ENCODE measurements at regions not wholly inside any gene's neighbourhood (a gene's known extent, or its start where the extent isn't known, plus 50 kb on each side); places are given as distances from the start of the nearest gene placed in this dataset.
"Not testable (repeated sequence)": the region's sequence is repeated elsewhere in the genome, so short reads cannot be mapped to it uniquely, and the experiment has no call there.

GRCh38 chr10:60476451-60476850, 86.8 kb upstream of the ANK3 start:
- intact Hi-C loops (cut with DNase I): no loop called here
- 92 to 97% methylated on average over 2 of the region's 2 CpGs for WGBS, 2 donors
- no peak overlapping the region for H3K4me3 ChIP-seq (ENCODE audit: low read length in 2 of 2)
- H3K9me3 ChIP-seq (ENCODE audit: control insufficient read depth, low read length): no peaks in the 10 kb centered on the region
- peaks cover 0 to 4% of the 10 kb centered on the region in 2 donors for H3K4me1 ChIP-seq (ENCODE audit: control insufficient read depth in 1 of 2, insufficient read depth in 2 of 2, low read length in 2 of 2)
- H3K27me3 ChIP-seq (ENCODE audit: control insufficient read depth in 1 of 2, insufficient read depth in 2 of 2, low read length in 1 of 2): no peaks in the 10 kb centered on the region
- ATAC-seq (ENCODE audit: low FRiP score) (no peak), DNase-seq (no peak)
- H3K36me3 ChIP-seq (ENCODE audit: control insufficient read depth in 1 of 2, insufficient read depth in 2 of 2, low read length in 1 of 2): no peaks in the 10 kb centered on the region
- no peak overlapping the region for H3K27ac ChIP-seq (ENCODE audit: low read depth in 1 of 2, low read length in 2 of 2)

DNA sequence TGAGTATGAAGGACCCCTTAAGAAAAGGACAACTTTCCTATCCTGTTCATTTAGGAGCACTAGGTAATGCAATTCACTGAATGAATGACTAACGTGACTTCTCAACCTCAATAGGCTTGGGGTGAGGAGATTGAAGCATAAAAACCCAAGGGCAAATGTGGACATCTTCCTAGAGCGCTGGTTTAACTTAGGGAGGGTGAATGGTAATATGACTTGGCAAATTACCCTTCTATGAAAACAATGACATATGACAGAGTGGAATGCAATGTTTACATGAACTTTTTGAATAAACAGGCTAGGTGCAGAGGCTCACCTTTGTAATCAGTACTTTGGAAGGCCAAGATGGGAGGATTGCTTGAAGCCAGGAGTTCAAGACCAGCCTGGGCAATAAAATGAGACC, 83.9 kb upstream of the ANK3 start:
- no peaks in the 10 kb centered on the region for H3K9me3 ChIP-seq (ENCODE audit: control insufficient read depth, low read length)
- DNase-seq: no peak
- WGBS, 2 donors: 55 to 64% methylated on average over 2 of the region's 2 CpGs
- no peaks in the 10 kb centered on the region for H3K4me1 ChIP-seq (ENCODE audit: control insufficient read depth in 1 of 2, insufficient read depth in 2 of 2, low read length in 2 of 2)
- no peak overlapping the region for H3K4me3 ChIP-seq (ENCODE audit: low read length in 2 of 2)
- no peaks in the 10 kb centered on the region for H3K36me3 ChIP-seq (ENCODE audit: control insufficient read depth in 1 of 2, insufficient read depth in 2 of 2, low read length in 1 of 2)
- ATAC-seq (ENCODE audit: low FRiP score): no peak
- no peak overlapping the region for H3K27ac ChIP-seq (ENCODE audit: low read depth in 1 of 2, low read length in 2 of 2)
- intact Hi-C loops (cut with DNase I): no loop called here
- H3K27me3 ChIP-seq (ENCODE audit: control insufficient read depth in 1 of 2, insufficient read depth in 2 of 2, low read length in 1 of 2): no peaks in the 10 kb centered on the region

GRCh38 chr10:60470091-60470490, 80.4 kb upstream of the ANK3 start:
- 91 to 97% methylated on average over 5 of the region's 5 CpGs for WGBS, 2 donors

DNA sequence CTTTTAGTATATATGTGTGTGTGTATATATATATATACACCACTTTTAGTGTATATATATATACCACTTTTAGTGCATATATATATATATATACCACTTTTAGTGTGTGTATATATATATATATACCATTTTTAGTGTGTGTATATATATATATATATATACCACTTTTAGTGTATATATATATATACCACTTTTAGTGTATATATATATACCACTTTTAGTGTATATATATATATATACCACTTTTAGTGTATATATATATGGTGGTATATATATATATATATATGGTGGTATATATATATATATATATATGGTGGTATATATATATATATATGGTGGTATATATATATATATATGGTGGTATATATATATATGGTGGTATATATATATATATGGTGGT, 79.5 kb upstream of the ANK3 start:
- H3K27ac ChIP-seq (ENCODE audit: low read depth in 1 of 2, low read length in 2 of 2); H3K4me1 ChIP-seq (ENCODE audit: control insufficient read depth in 1 of 2, insufficient read depth in 2 of 2, low read length in 2 of 2); H3K27me3 ChIP-seq (ENCODE audit: control insufficient read depth in 1 of 2, insufficient read depth in 2 of 2, low read length in 1 of 2); intact Hi-C loops (cut with DNase I); H3K9me3 ChIP-seq (ENCODE audit: control insufficient read depth, low read length); DNase-seq; H3K36me3 ChIP-seq (ENCODE audit: control insufficient read depth in 1 of 2, insufficient read depth in 2 of 2, low read length in 1 of 2); H3K4me3 ChIP-seq (ENCODE audit: low read length in 2 of 2): not testable (repeated sequence)
- peak; percentile 56 for ATAC-seq (ENCODE audit: low FRiP score)

More at GRCh38 chr10:60470091-60470490, 80.4 kb upstream of the ANK3 start:
- no peak for ATAC-seq (ENCODE audit: low FRiP score)
- no peaks in the 10 kb centered on the region for H3K4me1 ChIP-seq (ENCODE audit: control insufficient read depth in 1 of 2, insufficient read depth in 2 of 2, low read length in 2 of 2)
- H3K27me3 ChIP-seq (ENCODE audit: control insufficient read depth in 1 of 2, insufficient read depth in 2 of 2, low read length in 1 of 2): no peaks in the 10 kb centered on the region
- H3K4me3 ChIP-seq (ENCODE audit: low read length in 2 of 2): no peak overlapping the region
- intact Hi-C loops (cut with DNase I): no loop called here
- no peaks in the 10 kb centered on the region for H3K36me3 ChIP-seq (ENCODE audit: control insufficient read depth in 1 of 2, insufficient read depth in 2 of 2, low read length in 1 of 2)
- H3K9me3 ChIP-seq (ENCODE audit: control insufficient read depth, low read length): no peaks in the 10 kb centered on the region
- H3K27ac ChIP-seq (ENCODE audit: low read depth in 1 of 2, low read length in 2 of 2): no peak overlapping the region
- no peak for DNase-seq

DNA sequence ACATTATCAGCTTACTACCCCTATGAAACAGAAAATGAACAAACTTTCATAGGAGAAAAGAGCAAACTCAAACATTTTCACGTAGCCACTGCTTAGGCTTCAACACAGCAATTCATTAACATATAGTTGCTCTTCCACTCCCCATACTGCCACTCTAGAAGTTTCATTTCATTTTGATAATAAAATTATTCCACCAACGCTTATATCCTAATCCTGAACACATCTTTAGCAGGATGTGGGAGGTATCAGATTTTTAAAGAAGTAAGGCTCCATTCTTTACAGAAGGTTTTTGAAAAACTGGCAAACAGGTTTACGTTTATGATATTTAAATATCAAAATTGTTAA, 77.5 kb upstream of the ANK3 start:
- intact Hi-C loops (cut with DNase I): no loop called here
- 80 to 81% methylated on average over 3 of the region's 3 CpGs for WGBS, 2 donors
- Histone ChIP-seq H3K27me3 (ENCODE audit: control insufficient read depth in 1 of 2, insufficient read depth in 2 of 2, low read length in 1 of 2) (no peaks in the 10 kb centered on the region), H3K27ac (ENCODE audit: low read depth in 1 of 2, low read length in 2 of 2) (no peak overlapping the region), H3K9me3 (ENCODE audit: control insufficient read depth, low read length) (no peaks in the 10 kb centered on the region), H3K4me1 (ENCODE audit: control insufficient read depth in 1 of 2, insufficient read depth in 2 of 2, low read length in 2 of 2) (peaks cover 0 to 3% of the 10 kb centered on the region in 2 donors), H3K4me3 (ENCODE audit: low read length in 2 of 2) (no peak overlapping the region), H3K36me3 (ENCODE audit: control insufficient read depth in 1 of 2, insufficient read depth in 2 of 2, low read length in 1 of 2) (no peaks in the 10 kb centered on the region)
- no peak for DNase-seq
- ATAC-seq (ENCODE audit: low FRiP score): no peak

GRCh38 chr10:60466267-60467201, 76.9 kb upstream of the ANK3 start:
- Histone ChIP-seq H3K27me3 (ENCODE audit: control insufficient read depth in 1 of 2, insufficient read depth in 2 of 2, low read length in 1 of 2) (no peaks in the 10 kb centered on the region), H3K36me3 (ENCODE audit: control insufficient read depth in 1 of 2, insufficient read depth in 2 of 2, low read length in 1 of 2) (no peaks in the 10 kb centered on the region), H3K4me3 (ENCODE audit: low read length in 2 of 2) (no peak overlapping the region), H3K9me3 (ENCODE audit: control insufficient read depth, low read length) (no peaks in the 10 kb centered on the region), H3K4me1 (ENCODE audit: control insufficient read depth in 1 of 2, insufficient read depth in 2 of 2, low read length in 2 of 2) (peaks cover 0 to 3% of the 10 kb centered on the region in 2 donors), H3K27ac (ENCODE audit: low read depth in 1 of 2, low read length in 2 of 2) (no peak overlapping the region)
- ATAC-seq (ENCODE audit: low FRiP score) (no peak), DNase-seq (no peak)
- intact Hi-C loops (cut with DNase I): no loop called here
- WGBS, 2 donors: 93% methylated on average over 4 of the region's 4 CpGs

- no peak for DNase-seq
- Histone ChIP-seq H3K36me3 (ENCODE audit: control insufficient read depth in 1 of 2, insufficient read depth in 2 of 2, low read length in 1 of 2) (no peaks in the 10 kb centered on the region), H3K9me3 (ENCODE audit: control insufficient read depth, low read length) (no peaks in the 10 kb centered on the region), H3K4me3 (ENCODE audit: low read length in 2 of 2) (no peak overlapping the region), H3K4me1 (ENCODE audit: control insufficient read depth in 1 of 2, insufficient read depth in 2 of 2, low read length in 2 of 2) (peaks cover 0 to 3% of the 10 kb centered on the region in 2 donors), H3K27me3 (ENCODE audit: control insufficient read depth in 1 of 2, insufficient read depth in 2 of 2, low read length in 1 of 2) (no peaks in the 10 kb centered on the region), H3K27ac (ENCODE audit: low read depth in 1 of 2, low read length in 2 of 2) (no peak overlapping the region)
- intact Hi-C loops (cut with DNase I): no loop called here
- ATAC-seq (ENCODE audit: low FRiP score): no peak
- WGBS, 2 donors: 74 to 77% methylated on average over 2 of the region's 2 CpGs
Measured at GRCh38 chr10:60465801-60466200, 76.1 kb upstream of the ANK3 start.

GRCh38 chr10:60464659-60465058, 75.0 kb upstream of the ANK3 start:
- DNase-seq: no peak
- H3K4me3 ChIP-seq (ENCODE audit: low read length in 2 of 2): no peak overlapping the region
- H3K27me3 ChIP-seq (ENCODE audit: control insufficient read depth in 1 of 2, insufficient read depth in 2 of 2, low read length in 1 of 2): no peaks in the 10 kb centered on the region
- H3K9me3 ChIP-seq (ENCODE audit: control insufficient read depth, low read length): no peaks in the 10 kb centered on the region
- H3K36me3 ChIP-seq (ENCODE audit: control insufficient read depth in 1 of 2, insufficient read depth in 2 of 2, low read length in 1 of 2): no peaks in the 10 kb centered on the region
- intact Hi-C loops (cut with DNase I): no loop called here
- ATAC-seq (ENCODE audit: low FRiP score): no peak
- 96 to 99% methylated on average over 3 of the region's 3 CpGs for WGBS, 2 donors
- peaks cover 0 to 3% of the 10 kb centered on the region in 2 donors for H3K4me1 ChIP-seq (ENCODE audit: control insufficient read depth in 1 of 2, insufficient read depth in 2 of 2, low read length in 2 of 2)
- H3K27ac ChIP-seq (ENCODE audit: low read depth in 1 of 2, low read length in 2 of 2): no peak overlapping the region

GRCh38 chr10:60463746-60464145, 74.1 kb upstream of the ANK3 start:
- intact Hi-C loops (cut with DNase I): no loop called here
- DNase-seq: no peak

More at GRCh38 chr10:60463746-60464145, 74.1 kb upstream of the ANK3 start:
- H3K9me3 ChIP-seq (ENCODE audit: control insufficient read depth, low read length): no peaks in the 10 kb centered on the region
- H3K4me3 ChIP-seq (ENCODE audit: low read length in 2 of 2): no peak overlapping the region
- no peak for ATAC-seq (ENCODE audit: low FRiP score)
- peaks cover 0 to 3% of the 10 kb centered on the region in 2 donors for H3K4me1 ChIP-seq (ENCODE audit: control insufficient read depth in 1 of 2, insufficient read depth in 2 of 2, low read length in 2 of 2)
- no peaks in the 10 kb centered on the region for H3K27me3 ChIP-seq (ENCODE audit: control insufficient read depth in 1 of 2, insufficient read depth in 2 of 2, low read length in 1 of 2)
- H3K36me3 ChIP-seq (ENCODE audit: control insufficient read depth in 1 of 2, insufficient read depth in 2 of 2, low read length in 1 of 2): no peaks in the 10 kb centered on the region
- no peak overlapping the region for H3K27ac ChIP-seq (ENCODE audit: low read depth in 1 of 2, low read length in 2 of 2)
